ENCODE measurements at regions not wholly inside any gene's neighbourhood (a gene's known extent, or its start where the extent isn't known, plus 50 kb on each side); places are given as distances from the start of the nearest gene placed in this dataset.

- intact Hi-C loops (cut with DNase I) = no loop called here
- no peaks in the 10 kb centered on the region for H3K27me3 ChIP-seq
- H3K9me3 ChIP-seq = no peaks in the 10 kb centered on the region
- no peak for TF ChIP-seq CTCF (IDR thresholded peaks at IDR 0.05)
- no peak for TF ChIP-seq POLR2A (IDR thresholded peaks at IDR 0.05)
- TF ChIP-seq POLR2AphosphoS5 (IDR thresholded peaks at IDR 0.05; ENCODE audit: insufficient read depth in 1 of 2, low read depth in 1 of 2) = no peak
- DNase-seq (ENCODE audit: extremely low spot score in 2 of 2) = no peak
- H3K36me3 ChIP-seq = no peaks in the 10 kb centered on the region
- H3K4me3 ChIP-seq = no peak overlapping the region
- no peak overlapping the region for H3K27ac ChIP-seq
- no peaks in the 10 kb centered on the region for H3K4me1 ChIP-seq
Observed at GRCh38 chr7:119696336-119696735, 576.6 kb upstream of the KCND2 start.

GRCh38 chr7:119703895-119704294 is 569.1 kb upstream of the KCND2 start:
- no peaks in the 10 kb centered on the region for H3K4me1 ChIP-seq
- H3K27me3 ChIP-seq = no peaks in the 10 kb centered on the region
- H3K9me3 ChIP-seq = no peaks in the 10 kb centered on the region
- TF ChIP-seq POLR2AphosphoS5 (IDR thresholded peaks at IDR 0.05; ENCODE audit: insufficient read depth in 1 of 2, low read depth in 1 of 2) (no peak), CTCF (IDR thresholded peaks at IDR 0.05) (no peak), POLR2A (IDR thresholded peaks at IDR 0.05) (no peak)
- no peaks in the 10 kb centered on the region for H3K36me3 ChIP-seq
- no peak for DNase-seq (ENCODE audit: extremely low spot score in 2 of 2)
- no peak overlapping the region for H3K4me3 ChIP-seq
- intact Hi-C loops (cut with DNase I) = no loop called here
- no peak overlapping the region for H3K27ac ChIP-seq

- no peak for TF ChIP-seq CTCF (IDR thresholded peaks at IDR 0.05)
- TF ChIP-seq POLR2AphosphoS5 (IDR thresholded peaks at IDR 0.05; ENCODE audit: insufficient read depth in 1 of 2, low read depth in 1 of 2) = no peak
- TF ChIP-seq POLR2A (IDR thresholded peaks at IDR 0.05) = no peak
- no peak for DNase-seq (ENCODE audit: extremely low spot score in 2 of 2)
- Histone ChIP-seq H3K27ac (no peak overlapping the region), H3K4me3 (no peak overlapping the region), H3K36me3 (no peaks in the 10 kb centered on the region), H3K27me3 (no peaks in the 10 kb centered on the region), H3K4me1 (no peaks in the 10 kb centered on the region), H3K9me3 (no peaks in the 10 kb centered on the region)
- intact Hi-C loops (cut with DNase I) = no loop called here
Observed at GRCh38 chr7:119706608-119707007, 566.4 kb upstream of the KCND2 start.

GRCh38 chr7:119708891-119709290 is 564.1 kb upstream of the KCND2 start:
- H3K27ac ChIP-seq = no peak overlapping the region
- H3K36me3 ChIP-seq = no peaks in the 10 kb centered on the region
- no peaks in the 10 kb centered on the region for H3K27me3 ChIP-seq
- intact Hi-C loops (cut with DNase I) = no loop called here
- no peaks in the 10 kb centered on the region for H3K9me3 ChIP-seq
- TF ChIP-seq POLR2AphosphoS5 (IDR thresholded peaks at IDR 0.05; ENCODE audit: insufficient read depth in 1 of 2, low read depth in 1 of 2) (no peak), POLR2A (IDR thresholded peaks at IDR 0.05) (no peak), CTCF (IDR thresholded peaks at IDR 0.05) (no peak)
- H3K4me3 ChIP-seq = no peak overlapping the region
- no peak for DNase-seq (ENCODE audit: extremely low spot score in 2 of 2)
- H3K4me1 ChIP-seq = no peaks in the 10 kb centered on the region

DNA sequence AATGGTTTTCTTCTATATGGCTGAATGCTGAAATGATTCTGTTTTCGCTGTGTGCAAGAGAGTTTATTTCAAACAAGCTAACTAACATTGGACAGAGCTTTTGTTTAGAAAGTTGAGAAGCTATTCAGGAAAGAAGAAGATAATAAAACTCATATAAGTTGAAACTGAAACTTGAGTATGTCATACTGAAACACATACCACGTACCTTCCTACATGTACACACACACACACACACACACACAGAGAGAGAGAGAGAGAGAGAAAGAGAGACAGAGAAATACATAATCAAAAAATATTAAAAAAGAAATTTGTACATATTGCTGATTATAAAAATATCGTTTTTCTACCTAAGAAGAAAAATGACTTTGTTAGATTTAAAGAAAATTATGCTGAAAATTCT is 561.9 kb upstream of the KCND2 start:
- no peaks in the 10 kb centered on the region for H3K36me3 ChIP-seq
- H3K27me3 ChIP-seq = no peaks in the 10 kb centered on the region
- no peak overlapping the region for H3K27ac ChIP-seq
- intact Hi-C loops (cut with DNase I) = no loop called here
- no peak for TF ChIP-seq POLR2A (IDR thresholded peaks at IDR 0.05)
- no peak for TF ChIP-seq POLR2AphosphoS5 (IDR thresholded peaks at IDR 0.05; ENCODE audit: insufficient read depth in 1 of 2, low read depth in 1 of 2)
- no peak for TF ChIP-seq CTCF (IDR thresholded peaks at IDR 0.05)
- H3K4me1 ChIP-seq = no peaks in the 10 kb centered on the region
- no peak for DNase-seq (ENCODE audit: extremely low spot score in 2 of 2)
- no peak overlapping the region for H3K4me3 ChIP-seq
- H3K9me3 ChIP-seq = no peaks in the 10 kb centered on the region

Measured in vagina (tissue), 2 donors.